ENCODE measurements at regions not wholly inside any gene's neighbourhood (a gene's known extent, or its start where the extent isn't known, plus 50 kb on each side); places are given as distances from the start of the nearest gene placed in this dataset.

GRCh38 chr22:47561115-47561675 is 798.7 kb downstream of the TBC1D22A start:
- no peak for DNase-seq (ENCODE audit: low read depth in 2 of 2, low spot score in 1 of 2)

DNA sequence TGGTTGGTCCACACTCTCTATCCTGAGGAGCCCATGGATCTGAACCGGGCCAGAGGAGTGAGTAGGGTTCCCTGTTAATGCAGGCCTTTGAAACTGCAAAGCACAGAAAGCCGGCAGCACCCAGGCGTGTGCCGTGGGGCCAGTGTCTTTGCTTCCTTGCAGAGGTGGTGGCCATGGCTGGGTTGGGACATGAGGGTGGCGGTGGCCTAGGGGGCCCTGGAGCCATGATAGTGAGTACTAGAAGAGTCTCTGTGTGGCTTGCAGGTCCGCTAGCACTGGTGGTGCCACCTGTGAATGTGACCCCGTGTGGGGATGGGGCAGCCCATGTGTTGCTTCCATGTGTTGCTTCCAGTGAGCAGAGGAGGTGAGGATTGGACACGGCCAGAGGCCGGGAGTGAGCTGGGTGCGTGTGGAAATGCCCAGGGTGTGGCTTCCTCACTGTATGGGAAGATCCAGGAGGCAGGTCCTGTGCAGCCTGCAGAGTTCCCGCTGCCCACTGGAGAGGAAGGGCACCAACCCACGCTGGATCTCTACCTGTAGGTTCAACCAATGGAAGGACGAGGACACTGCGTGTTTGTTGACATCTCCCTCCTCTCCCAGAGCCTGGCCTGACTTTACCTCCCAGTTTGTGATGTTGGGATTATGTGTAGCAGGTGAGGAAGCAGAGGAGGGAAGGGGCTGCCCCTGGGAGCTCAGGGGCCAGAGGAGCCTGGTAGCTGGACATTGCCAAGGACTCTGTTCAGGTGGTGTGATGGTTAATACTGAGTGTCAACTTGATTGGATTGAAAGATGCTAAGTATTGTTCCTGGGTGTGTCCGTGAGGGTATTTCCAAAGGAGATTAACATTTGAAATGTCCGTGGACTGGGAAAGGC is 796.6 kb downstream of the TBC1D22A start:
- no peak for DNase-seq (ENCODE audit: low read depth in 2 of 2, low spot score in 1 of 2)

DNA sequence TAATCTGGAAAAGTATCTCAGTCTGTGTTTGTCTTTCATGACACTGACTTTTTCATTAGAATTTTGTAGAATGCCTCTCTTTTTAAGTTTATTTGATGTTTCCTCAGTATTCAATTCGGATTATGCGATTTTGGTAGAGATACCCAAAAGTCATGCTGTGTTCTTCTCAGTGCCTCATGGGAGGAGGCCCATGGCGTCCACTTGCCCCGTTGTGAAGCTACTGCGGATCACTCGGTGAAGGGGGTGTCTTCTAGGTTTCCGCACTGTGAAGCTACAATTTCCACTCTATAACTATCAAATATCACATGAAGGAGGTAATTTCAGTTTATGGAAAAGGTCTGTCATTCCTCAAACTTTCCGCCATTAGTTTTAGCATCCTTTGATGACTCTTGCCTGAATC is 794.0 kb downstream of the TBC1D22A start:
- no peak for DNase-seq (ENCODE audit: low read depth in 2 of 2, low spot score in 1 of 2)

- DNase-seq (ENCODE audit: low read depth in 2 of 2, low spot score in 1 of 2), result no peak
Measured at GRCh38 chr22:47553436-47553835, 791.0 kb downstream of the TBC1D22A start.

DNA sequence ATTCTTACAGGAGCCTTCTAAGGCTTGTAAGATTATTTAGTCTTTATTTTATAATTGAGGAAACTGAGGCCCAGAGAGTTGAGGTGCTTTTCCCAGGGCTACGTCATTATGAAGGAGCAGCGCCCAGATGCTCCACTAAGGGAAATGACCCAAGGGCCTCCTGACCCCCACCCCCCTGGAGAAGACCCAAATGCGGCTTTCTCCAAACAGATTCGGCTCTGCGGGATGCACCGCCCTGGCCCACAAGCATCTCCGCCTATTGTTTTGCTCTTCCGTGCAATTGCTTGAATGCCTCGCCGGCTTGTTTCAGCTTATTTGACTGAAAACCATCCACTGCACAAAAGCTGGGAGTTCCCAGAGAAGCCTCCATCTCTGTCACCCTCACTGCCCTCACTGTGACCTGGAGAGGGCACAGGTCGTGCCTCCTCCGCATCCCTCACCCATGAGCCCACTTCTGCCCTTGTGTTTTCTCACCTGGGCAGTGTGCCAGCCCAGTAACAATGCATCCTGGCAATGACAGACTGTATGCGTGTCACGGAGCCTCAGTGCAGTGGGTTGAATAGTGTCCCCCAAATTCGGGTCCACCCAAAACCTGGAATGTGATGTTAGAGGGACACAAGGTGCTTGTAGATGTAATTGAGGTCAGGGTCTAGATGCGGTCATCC is 790.2 kb downstream of the TBC1D22A start:
- DNase-seq (ENCODE audit: low read depth in 2 of 2, low spot score in 1 of 2), result no peak

DNA sequence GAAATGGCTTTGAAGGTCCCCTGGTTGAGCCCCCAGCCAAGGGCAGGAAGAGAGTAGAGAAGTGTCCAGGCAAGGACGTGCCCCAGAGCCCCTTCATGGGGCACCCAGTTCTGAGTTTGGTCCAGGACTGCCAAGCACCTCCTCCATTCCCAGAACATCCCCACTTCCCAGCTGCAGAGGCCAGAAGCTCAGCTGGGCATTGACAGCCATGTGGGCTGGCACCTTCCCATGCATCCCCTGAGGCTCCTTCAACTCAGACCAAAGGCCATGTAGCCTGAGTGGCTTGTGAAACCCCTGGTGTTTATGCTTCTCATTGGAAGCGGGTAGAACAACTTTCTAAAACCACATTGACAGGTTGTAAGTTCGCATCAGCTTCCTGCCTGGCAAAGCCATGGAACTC is 789.6 kb downstream of the TBC1D22A start:
- DNase-seq (ENCODE audit: low read depth in 2 of 2, low spot score in 1 of 2), result no peak

- DNase-seq (ENCODE audit: low read depth in 2 of 2, low spot score in 1 of 2), result no peak
Measured at GRCh38 chr22:47551431-47551775, 789.0 kb downstream of the TBC1D22A start.

GRCh38 chr22:47550524-47551430 is 788.3 kb downstream of the TBC1D22A start:
- DNase-seq (ENCODE audit: low read depth in 2 of 2, low spot score in 1 of 2), result no peak

- DNase-seq (ENCODE audit: low read depth in 2 of 2, low spot score in 1 of 2), result no peak
Measured at GRCh38 chr22:47549741-47550340, 787.4 kb downstream of the TBC1D22A start.

- DNase-seq (ENCODE audit: low read depth in 2 of 2, low spot score in 1 of 2), result no peak
Measured at GRCh38 chr22:47548953-47549740, 786.7 kb downstream of the TBC1D22A start.

DNA sequence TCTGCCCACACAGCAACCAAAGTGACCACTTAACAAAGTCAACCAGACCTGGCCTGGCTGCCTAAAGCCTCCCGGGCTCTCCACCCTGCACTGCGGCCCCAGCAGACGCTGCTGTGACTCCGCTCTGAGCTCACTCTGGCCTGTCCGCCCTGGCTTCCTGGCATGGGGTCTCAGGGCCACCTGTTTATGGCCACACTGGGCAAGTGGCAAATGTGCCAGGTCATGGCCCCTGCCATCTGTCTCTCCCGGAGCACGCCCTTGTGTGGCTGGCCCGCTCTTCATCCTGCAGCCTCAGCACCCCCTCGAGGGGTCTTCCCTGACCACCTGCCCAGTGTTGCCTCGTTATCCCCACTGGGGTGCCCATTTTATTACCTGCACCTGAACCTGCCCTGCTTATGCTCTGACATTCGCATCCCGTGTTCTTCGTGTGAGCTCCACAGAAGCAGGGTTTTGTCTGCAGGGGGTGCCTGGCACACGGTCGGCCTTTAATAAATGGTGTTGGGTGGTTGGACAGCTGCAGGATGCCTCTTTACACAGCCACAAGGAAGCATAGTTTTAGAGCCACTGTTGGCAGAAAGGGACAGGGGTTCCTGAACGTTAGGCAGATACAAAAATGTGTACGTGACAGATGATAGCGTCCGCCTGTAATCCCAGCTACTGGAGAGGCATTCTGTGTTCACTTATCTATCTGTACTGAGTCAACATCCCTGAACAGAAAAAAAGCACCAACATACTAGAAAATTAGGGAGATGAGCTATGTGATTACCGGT is 785.6 kb downstream of the TBC1D22A start:
- DNase-seq (ENCODE audit: low read depth in 2 of 2, low spot score in 1 of 2), result no peak

DNA sequence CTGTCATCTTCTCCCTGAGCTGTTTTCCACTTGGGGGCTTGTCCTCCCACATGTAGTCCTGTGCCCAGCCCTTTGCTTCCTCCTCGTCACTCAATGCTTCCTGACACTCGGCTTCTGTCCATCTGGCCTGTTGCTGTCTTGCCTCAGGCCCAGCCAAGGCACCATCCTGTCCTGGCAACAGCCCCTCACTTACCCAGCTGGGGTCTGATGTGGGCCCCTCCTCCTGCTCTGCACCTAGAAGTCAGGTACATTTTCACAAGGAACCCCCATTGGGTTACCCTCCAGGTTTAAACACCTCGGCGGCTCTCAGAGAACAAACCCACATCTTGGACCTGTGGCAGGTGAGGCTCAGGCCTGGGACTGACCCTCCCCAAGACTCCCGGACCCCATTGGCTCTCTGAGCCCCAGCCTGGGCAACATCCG is 784.8 kb downstream of the TBC1D22A start:
- no peak for DNase-seq (ENCODE audit: low read depth in 2 of 2, low spot score in 1 of 2)

DNA sequence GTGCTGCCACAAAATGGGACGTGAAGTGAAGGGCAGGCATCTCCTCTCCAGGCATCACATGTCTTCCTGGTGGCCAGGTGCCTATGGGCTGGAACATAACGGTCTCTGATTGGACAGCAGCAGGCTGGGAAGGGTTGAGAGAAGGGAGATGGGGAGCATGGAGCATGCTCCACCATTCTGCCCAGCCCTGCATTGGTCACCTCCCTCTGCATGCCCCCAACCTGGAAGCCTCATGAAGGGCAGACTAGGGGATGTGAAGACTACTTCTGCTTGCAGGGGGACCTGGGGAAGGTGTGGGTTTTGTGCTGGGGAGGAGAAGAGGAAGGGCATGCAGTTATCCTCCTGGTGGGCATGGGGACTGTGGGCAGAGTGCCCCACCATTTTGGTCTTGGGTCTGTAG is 782.2 kb downstream of the TBC1D22A start:
- no peak for DNase-seq (ENCODE audit: low read depth in 2 of 2, low spot score in 1 of 2)

DNA sequence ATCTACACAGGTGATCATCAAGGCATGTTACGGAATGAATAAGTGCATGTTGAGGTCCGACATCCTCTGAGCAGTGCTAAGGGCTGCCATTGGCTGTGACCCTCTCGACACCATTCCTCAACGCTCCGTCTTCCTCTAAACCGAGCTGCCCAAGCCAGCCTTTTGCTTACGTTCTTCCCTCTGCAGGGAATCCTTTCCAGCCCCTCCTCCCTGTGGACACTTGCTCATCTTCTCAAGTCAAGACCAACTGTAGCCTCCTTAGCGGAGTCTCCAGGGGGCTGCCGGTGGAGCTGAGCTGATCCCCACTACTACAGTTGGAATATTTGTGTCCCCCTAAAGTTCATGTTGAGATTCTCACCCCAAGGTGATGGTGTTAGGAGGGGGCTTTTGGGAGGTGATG is 781.0 kb downstream of the TBC1D22A start:
- DNase-seq (ENCODE audit: low read depth in 2 of 2, low spot score in 1 of 2), result no peak

DNA sequence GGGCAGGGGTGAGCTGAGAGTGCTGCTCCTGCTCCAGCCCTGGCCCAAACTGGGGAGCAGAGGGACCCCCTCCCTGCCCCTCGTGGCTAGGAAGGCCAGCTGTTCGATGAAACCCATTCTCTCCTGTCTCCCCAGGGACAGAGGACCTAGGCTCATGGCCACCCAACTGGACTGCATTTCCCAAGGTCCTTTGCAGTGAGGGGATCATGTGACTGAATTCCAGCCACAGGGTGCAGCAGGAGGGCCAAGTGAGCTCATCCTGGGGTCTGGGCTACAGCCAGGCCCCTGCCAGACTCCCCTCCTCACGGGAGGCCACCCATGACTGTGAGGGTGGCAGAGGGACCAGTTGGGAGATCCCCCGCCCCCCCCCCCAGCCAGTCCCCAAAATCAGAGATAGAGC is 777.6 kb downstream of the TBC1D22A start:
- DNase-seq (ENCODE audit: low read depth in 2 of 2, low spot score in 1 of 2), result no peak

DNA sequence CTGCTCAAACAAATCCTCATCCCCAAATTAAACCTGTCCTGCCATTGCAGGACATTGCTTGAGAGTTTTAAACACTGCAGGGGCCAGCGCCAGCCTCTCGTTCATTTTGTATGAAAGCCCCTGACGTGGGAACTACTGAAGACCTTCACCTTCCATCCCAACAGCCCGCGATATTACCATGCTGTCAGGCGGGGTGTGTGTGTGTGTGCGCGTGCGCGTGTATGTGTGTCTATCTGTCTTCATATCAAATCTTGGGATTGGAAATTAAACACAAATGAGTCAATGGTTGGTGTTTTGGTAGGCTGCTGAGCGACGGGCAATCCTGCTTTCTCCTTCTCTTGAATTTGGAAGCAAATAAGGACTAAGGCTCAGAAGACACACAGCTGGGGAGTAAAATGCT is 776.9 kb downstream of the TBC1D22A start:
- no peak for DNase-seq (ENCODE audit: low read depth in 2 of 2, low spot score in 1 of 2)

- DNase-seq (ENCODE audit: low read depth in 2 of 2, low spot score in 1 of 2), result no peak
Measured at GRCh38 chr22:47535681-47536080, 773.2 kb downstream of the TBC1D22A start.

- no peak for DNase-seq (ENCODE audit: low read depth in 2 of 2, low spot score in 1 of 2)
Measured at GRCh38 chr22:47534804-47535410, 772.5 kb downstream of the TBC1D22A start.

All from stimulated activated CD8-positive, alpha-beta memory T cell treated with anti-CD3 and anti-CD28 coated beads, Interleukin-4, amount 100 ng/mL, for 4 hours (primary cell).